PC-3 (cell line): ENCODE measurements at regions not wholly inside any gene's neighbourhood (a gene's known extent, or its start where the extent isn't known, plus 50 kb on each side); places are given as distances from the start of the nearest gene placed in this dataset.

ENCODE experiments used
- ATAC-seq: fragments of 200-7000 bp; cut with Tn5 transposase; 2 replicates; pipeline ENCODE4 v1.9.1; 2020; ENCODE audit warnings: mild to moderate bottlenecking, moderate library complexity
- BruUV-seq: library from RNA; stranded (reverse); fragments of 400-500 nt; replicated peaks from 2 replicates; lab custom pipeline; 2021; lab: Mats Ljungman, UMichigan
- CTCF ChIA-PET: fragments of 300-600 bp; sonication (Branson Sonifier 250); formaldehyde crosslinking; loops from one replicate; lab custom pipeline; 2022; ENCODE audit warnings: antibody characterized with exemption; lab: Charles Lee
- POLR2A ChIA-PET: fragments of 300-600 bp; sonication (Branson Sonifier 250); formaldehyde crosslinking; loops from one replicate; lab custom pipeline; 2022; ENCODE audit warnings: antibody characterized with exemption; ENCODE audit not compliant: unreplicated experiment; lab: Charles Lee
- DNase-seq: peaks from one replicate; pipeline ENCODE4 v3.0.0-alpha.2; 2015
- H2AFZ ChIP-seq: fragments of 300-600 bp; sonication (generic); 2 replicates; pipeline ENCODE4 v1.6.0; 2016; ENCODE audit warnings: antibody characterized with exemption, low read length
- H3F3A ChIP-seq: fragments of 300-600 bp; sonication (generic); one replicate; pipeline ENCODE4 v1.6.0; 2017; ENCODE audit warnings: antibody characterized with exemption, low read length, control low read depth, mild to moderate bottlenecking; ENCODE audit not compliant: unreplicated experiment
- H3K27ac ChIP-seq: fragments of 300-600 bp; sonication (generic); 2 replicates; pipeline ENCODE4 v1.5.1; 2016; ENCODE audit warnings: mild to moderate bottlenecking, low read length
- H3K27me3 ChIP-seq: fragments of 300-600 bp; sonication (generic); 2 replicates; pipeline ENCODE4 v1.6.1; 2016; ENCODE audit warnings: low read length, mixed read lengths
- H3K36me3 ChIP-seq: fragments of 300-600 bp; sonication (generic); 2 replicates; pipeline ENCODE4 v1.6.1; 2016; ENCODE audit warnings: low read depth, mixed run types, low read length, mixed read lengths
- H3K4me1 ChIP-seq: fragments of 300-600 bp; sonication (generic); 2 replicates; pipeline ENCODE4 v1.5.1; 2016; ENCODE audit warnings: low read length; ENCODE audit not compliant: insufficient read depth
- H3K4me2 ChIP-seq: fragments of 300-600 bp; sonication (generic); 2 replicates; pipeline ENCODE4 v1.6.0; 2016; ENCODE audit warnings: low read length
- H3K4me3 ChIP-seq: fragments of 300-600 bp; sonication (generic); 2 replicates; pipeline ENCODE4 v1.5.1; 2016; ENCODE audit warnings: mild to moderate bottlenecking, low read length, mixed read lengths
- H3K79me2 ChIP-seq: fragments of 300-600 bp; sonication (generic); 2 replicates; pipeline ENCODE4 v1.6.1; 2017; ENCODE audit warnings: low read length, mixed read lengths
- H3K9ac ChIP-seq: fragments of 300-600 bp; sonication (generic); 2 replicates; pipeline ENCODE4 v1.6.0; 2016; ENCODE audit warnings: mild to moderate bottlenecking, low read length
- H3K9me2 ChIP-seq: fragments of 300-600 bp; sonication (generic); replicated peaks from 2 replicates; pipeline ENCODE4 v1.6.1; 2016; ENCODE audit warnings: mixed run types, low read length, mixed read lengths
- H3K9me3 ChIP-seq: fragments of 300-600 bp; sonication (generic); 2 replicates; pipeline ENCODE4 v1.6.1; 2016; ENCODE audit warnings: low read length, mixed read lengths
- H4K20me1 ChIP-seq: fragments of 300-600 bp; sonication (generic); 2 replicates; pipeline ENCODE4 v1.6.1; 2016; ENCODE audit warnings: low read length, mixed read lengths
- CTCF ChIP-seq: fragments of 300-600 bp; sonication (generic); conservative IDR thresholded peaks from 2 replicates; pipeline ENCODE4 v1.5.1; 2017; ENCODE audit warnings: antibody characterized with exemption, low read depth, mild to moderate bottlenecking, low read length
- EZH2 ChIP-seq: fragments of 300-600 bp; sonication (generic); IDR thresholded peaks from one replicate; pipeline ENCODE4 v1.6.1; 2017; ENCODE audit warnings: antibody characterized with exemption, mild to moderate bottlenecking, low read length; ENCODE audit not compliant: unreplicated experiment
- EZH2phosphoT487 ChIP-seq: fragments of 300-600 bp; sonication (generic); IDR thresholded peaks from 2 replicates; pipeline ENCODE4 v1.6.1; 2018; ENCODE audit warnings: mild to moderate bottlenecking, antibody characterized with exemption, low read length, borderline replicate concordance
- intact Hi-C: fragments of 100-400 bp; cut with micrococcal nuclease; formaldehyde crosslinking; loops from 2 replicates; pipeline ENCODE4 v1.9.0; 2023

GRCh38 chr20:59388402-59388801, 88.0 kb downstream of the EDN3 start:
- no peak for ATAC-seq
- Histone ChIP-seq H3K4me2 (no peak overlapping the region), H3K4me3 (no peak overlapping the region), H3K27me3 (peaks cover 41% of the 10 kb centered on the region; the same call in 1 of the 2 replicates), H2AFZ (no peak overlapping the region), H3K79me2 (no peaks in the 10 kb centered on the region), H3F3A (no peaks in the 10 kb centered on the region), H3K9ac (no peak overlapping the region), H3K9me3 (no peaks in the 10 kb centered on the region), H3K36me3 (no peaks in the 10 kb centered on the region), H3K4me1 (no peaks in the 10 kb centered on the region), H3K9me2 (no peaks in the 10 kb centered on the region), H4K20me1 (no peaks in the 10 kb centered on the region), H3K27ac (no peak overlapping the region)
- no peak for DNase-seq
- intact Hi-C loops: no loop called here
- BruUV-seq: no TSS peak
- POLR2A ChIA-PET: no interaction called here
- CTCF ChIA-PET: no interaction called here
- TF ChIP-seq EZH2phosphoT487 (no peak), CTCF (no peak), EZH2 (no peak)

GRCh38 chr20:59390437-59390836, 90.0 kb downstream of the EDN3 start:
- Histone ChIP-seq H3K27me3 (peaks cover 58% of the 10 kb centered on the region), H3K9me2 (no peaks in the 10 kb centered on the region), H3K36me3 (no peaks in the 10 kb centered on the region), H3K9me3 (no peaks in the 10 kb centered on the region), H3K4me3 (no peak overlapping the region), H4K20me1 (no peaks in the 10 kb centered on the region), H2AFZ (no peak overlapping the region), H3K4me1 (no peaks in the 10 kb centered on the region), H3K9ac (no peak overlapping the region), H3F3A (no peaks in the 10 kb centered on the region), H3K4me2 (no peak overlapping the region), H3K79me2 (no peaks in the 10 kb centered on the region), H3K27ac (no peak overlapping the region)
- no peak for DNase-seq
- CTCF ChIA-PET: no interaction called here
- BruUV-seq: no TSS peak
- POLR2A ChIA-PET: no interaction called here
- ATAC-seq: no peak
- intact Hi-C loops: no loop called here
- TF ChIP-seq EZH2 (no peak), CTCF (no peak), EZH2phosphoT487 (no peak)

GRCh38 chr20:59391975-59392374, 91.6 kb downstream of the EDN3 start:
- peaks cover 70% of the 10 kb centered on the region for H3K27me3 ChIP-seq
- no peak overlapping the region for H3K4me2 ChIP-seq
- POLR2A ChIA-PET: no interaction called here
- BruUV-seq: no TSS peak
- no peaks in the 10 kb centered on the region for H3K79me2 ChIP-seq
- H3K9me2 ChIP-seq: no peaks in the 10 kb centered on the region
- no peaks in the 10 kb centered on the region for H3F3A ChIP-seq
- H3K9me3 ChIP-seq: no peaks in the 10 kb centered on the region
- no peaks in the 10 kb centered on the region for H3K36me3 ChIP-seq
- CTCF ChIA-PET: no interaction called here
- H3K9ac ChIP-seq: no peak overlapping the region
- TF ChIP-seq CTCF: no peak
- TF ChIP-seq EZH2: no peak
- TF ChIP-seq EZH2phosphoT487: no peak
- H4K20me1 ChIP-seq: no peaks in the 10 kb centered on the region
- intact Hi-C loops: no loop called here
- no peak overlapping the region for H3K27ac ChIP-seq
- H2AFZ ChIP-seq: no peak overlapping the region
- no peak overlapping the region for H3K4me3 ChIP-seq
- DNase-seq (no peak), ATAC-seq (no peak)
- H3K4me1 ChIP-seq: no peaks in the 10 kb centered on the region
